Liver (tissue), 3 donors: ENCODE measurements at regions not wholly inside any gene's neighbourhood (a gene's known extent, or its start where the extent isn't known, plus 50 kb on each side); places are given as distances from the start of the nearest gene placed in this dataset.

Experiments
- CTCF ChIP-seq: fragments of 150-350 bp; IDR thresholded peaks from 2 replicates; pipeline ENCODE4 v1.5.1; 2017; ENCODE audit warnings: improper control_type of control experiment, low read depth, low read length; ENCODE audit not compliant: missing input control
- TAF1 ChIP-seq: conservative IDR thresholded peaks from 2 replicates; pipeline ENCODE4 v1.6.1; 2016; ENCODE audit warnings: antibody characterized with exemption, mild to moderate bottlenecking
- donor health status: healthy.
- donor health status: healthy.

- TF ChIP-seq CTCF (no peak), TAF1 (no peak)
Measured at GRCh38 chr21:32083197-32083596, 195.7 kb downstream of the MIS18A start.
